Spleen (tissue), 7 donors: ENCODE measurements at regions not wholly inside any gene's neighbourhood (a gene's known extent, or its start where the extent isn't known, plus 50 kb on each side); places are given as distances from the start of the nearest gene placed in this dataset.

Source experiments
- POLR2A ChIP-seq, 3 donors: fragments of 450-650 bp; IDR thresholded peaks; one replicate each; pipeline ENCODE4 v1.5.1; 2017; ENCODE audit warnings: antibody characterized with exemption in 3 of 3, mild to moderate bottlenecking in 1 of 3
- POLR2AphosphoS5 ChIP-seq, 3 donors: sonication (generic); formaldehyde crosslinking; IDR thresholded peaks; one replicate each; pipeline ENCODE4 v1.5.1; 2017; ENCODE audit warnings: antibody characterized with exemption in 3 of 3
- TF ChIP-seq, protein P1 (sequence below), 11 experiments: fragments of 200-600 bp in 7 of 11; fragments of 450-650 bp in 4 of 11; sonication (generic) in 4 of 11; IDR thresholded peaks in 8 of 11; conservative IDR thresholded peaks in 3 of 11; 1 replicate in 7 of 11; 2 replicates in 4 of 11; pipeline versions ENCODE4 v1.4.0 to v1.8.0; 2016 to 2021; ENCODE audit warnings: antibody characterized with exemption in 11 of 11, inconsistent platforms in 4 of 11, mild to moderate bottlenecking in 1 of 11
- donor health status: DM: no; HTN: no; CAD: no; lungs with moderate emphysema.
- donor health status: DM: no; HTN: no; CAD: no.
- donor health status: DM: no; HTN: no; CAD: no.

DNA sequence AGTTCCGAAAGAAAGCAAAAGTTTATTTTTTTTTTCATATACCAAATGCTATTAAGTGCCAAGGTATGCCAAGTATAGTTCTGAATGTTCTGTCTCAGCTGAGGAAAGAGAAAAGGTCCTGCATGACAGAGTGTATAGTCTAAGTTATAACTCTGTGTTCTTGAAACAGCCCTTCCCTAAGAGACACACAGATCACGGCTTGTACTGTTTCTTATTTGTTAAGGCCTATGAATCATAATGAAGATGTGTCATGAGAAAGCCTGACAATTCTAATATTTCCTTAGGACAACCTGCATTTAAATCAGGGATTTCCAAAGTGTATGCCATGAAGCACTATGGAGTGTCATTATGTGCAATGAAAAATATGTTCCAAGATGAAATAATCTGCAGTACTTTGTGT, 538.7 kb upstream of the CDH4 start:
- TF ChIP-seq POLR2A (IDR thresholded peaks at IDR 0.05) (no peak), POLR2AphosphoS5 (IDR thresholded peaks at IDR 0.05) (no peak)
- TF ChIP-seq, protein P1, sequence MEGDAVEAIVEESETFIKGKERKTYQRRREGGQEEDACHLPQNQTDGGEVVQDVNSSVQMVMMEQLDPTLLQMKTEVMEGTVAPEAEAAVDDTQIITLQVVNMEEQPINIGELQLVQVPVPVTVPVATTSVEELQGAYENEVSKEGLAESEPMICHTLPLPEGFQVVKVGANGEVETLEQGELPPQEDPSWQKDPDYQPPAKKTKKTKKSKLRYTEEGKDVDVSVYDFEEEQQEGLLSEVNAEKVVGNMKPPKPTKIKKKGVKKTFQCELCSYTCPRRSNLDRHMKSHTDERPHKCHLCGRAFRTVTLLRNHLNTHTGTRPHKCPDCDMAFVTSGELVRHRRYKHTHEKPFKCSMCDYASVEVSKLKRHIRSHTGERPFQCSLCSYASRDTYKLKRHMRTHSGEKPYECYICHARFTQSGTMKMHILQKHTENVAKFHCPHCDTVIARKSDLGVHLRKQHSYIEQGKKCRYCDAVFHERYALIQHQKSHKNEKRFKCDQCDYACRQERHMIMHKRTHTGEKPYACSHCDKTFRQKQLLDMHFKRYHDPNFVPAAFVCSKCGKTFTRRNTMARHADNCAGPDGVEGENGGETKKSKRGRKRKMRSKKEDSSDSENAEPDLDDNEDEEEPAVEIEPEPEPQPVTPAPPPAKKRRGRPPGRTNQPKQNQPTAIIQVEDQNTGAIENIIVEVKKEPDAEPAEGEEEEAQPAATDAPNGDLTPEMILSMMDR (IDR thresholded peaks at IDR 0.05 in 8 of 11, conservative IDR thresholded peaks at IDR 0.05 in 3 of 11), result no peak
